HG03064 (cell line): ENCODE measurements at regions not wholly inside any gene's neighbourhood (a gene's known extent, or its start where the extent isn't known, plus 50 kb on each side); places are given as distances from the start of the nearest gene placed in this dataset.
"Not testable (repeated sequence)": the region's sequence is repeated elsewhere in the genome, so short reads cannot be mapped to it uniquely, and the experiment has no call there.

Source experiments
- ATAC-seq: cut with Tn5 transposase; IDR thresholded peaks from one replicate; pipeline ENCODE4 v1.9.1; 2021; ENCODE audit warnings: low read depth; ENCODE audit not compliant: unreplicated experiment

GRCh38 chr11:23897453-23898286 lies 599.2 kb upstream of the LUZP2 start:
- no peak for ATAC-seq

DNA sequence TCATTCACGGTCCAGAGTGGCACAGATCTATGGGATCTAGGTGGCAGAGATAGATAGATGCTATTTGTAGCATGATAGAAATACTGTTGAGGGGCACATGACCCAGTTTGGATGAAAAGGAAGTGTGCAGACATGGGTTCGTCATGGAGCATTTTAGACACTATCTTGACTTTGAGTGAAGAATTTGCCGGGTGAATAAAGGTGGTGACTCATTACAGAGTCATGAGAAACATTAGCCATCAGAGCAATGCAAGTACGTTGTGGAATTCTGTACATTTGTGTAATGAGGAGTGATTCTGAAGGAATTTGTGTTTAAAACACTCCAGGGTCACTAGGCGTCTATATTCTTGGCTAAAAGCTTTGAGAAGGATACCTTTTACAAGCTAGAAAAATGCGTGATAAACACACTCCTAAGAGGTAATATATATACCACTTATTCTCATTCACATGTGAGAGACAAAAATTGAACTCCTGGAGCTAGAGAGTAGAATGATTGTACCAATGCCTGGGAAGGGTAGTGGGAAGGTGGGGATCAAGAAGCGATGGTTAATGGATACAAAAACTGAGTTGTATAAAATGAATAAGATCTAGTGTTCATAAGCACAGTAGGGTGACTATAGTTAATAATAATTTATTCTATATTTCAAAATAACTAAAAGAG lies 593.7 kb upstream of the LUZP2 start:
- no peak for ATAC-seq

DNA sequence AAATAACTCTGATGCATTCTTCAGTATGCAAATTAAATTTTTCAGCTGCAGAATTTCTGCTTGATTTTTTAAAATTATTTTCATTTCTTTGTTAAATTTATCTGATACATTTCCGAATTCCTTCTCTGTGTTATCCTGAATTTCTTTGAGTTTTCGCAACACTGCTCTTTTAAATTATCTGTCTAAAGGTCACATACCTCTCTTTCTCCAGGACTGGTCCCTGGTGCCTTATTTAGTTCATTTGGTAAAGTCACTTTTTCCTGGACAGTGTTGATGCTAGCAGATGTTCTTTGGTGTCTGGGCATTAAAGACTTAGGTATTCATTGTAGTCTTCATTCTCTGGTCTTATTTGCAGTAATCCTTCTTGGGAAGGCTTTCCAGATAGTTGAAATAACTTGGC lies 577.4 kb upstream of the LUZP2 start:
- ATAC-seq = no peak

- ATAC-seq = no peak
These were observed 573.5 kb upstream of the LUZP2 start for GRCh38 chr11:23923357-23923756.

GRCh38 chr11:23924226-23924625 lies 572.6 kb upstream of the LUZP2 start:
- no peak for ATAC-seq

GRCh38 chr11:23931443-23931842 lies 565.4 kb upstream of the LUZP2 start:
- ATAC-seq = no peak

DNA sequence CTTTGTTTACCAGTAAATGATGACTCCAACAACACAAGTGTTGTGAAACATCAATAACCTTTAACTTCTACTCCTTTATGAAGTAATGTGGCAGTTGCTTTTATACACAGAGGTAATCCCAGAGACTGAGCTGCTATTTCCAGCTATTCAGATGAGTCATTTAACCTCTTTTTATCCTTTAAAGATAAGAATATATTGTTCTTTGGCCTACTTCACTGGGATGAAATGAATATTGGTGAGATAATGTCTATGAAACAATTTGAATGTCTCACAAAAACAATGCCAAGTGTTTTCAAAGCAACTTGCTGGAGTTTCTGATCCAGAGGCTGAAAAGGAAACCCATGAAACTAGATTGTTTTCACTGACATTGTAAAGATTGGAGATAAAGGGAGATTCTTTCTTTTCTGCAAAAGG lies 564.4 kb upstream of the LUZP2 start:
- ATAC-seq = no peak

- no peak for ATAC-seq
These were observed 563.1 kb upstream of the LUZP2 start for GRCh38 chr11:23933721-23934120.

DNA sequence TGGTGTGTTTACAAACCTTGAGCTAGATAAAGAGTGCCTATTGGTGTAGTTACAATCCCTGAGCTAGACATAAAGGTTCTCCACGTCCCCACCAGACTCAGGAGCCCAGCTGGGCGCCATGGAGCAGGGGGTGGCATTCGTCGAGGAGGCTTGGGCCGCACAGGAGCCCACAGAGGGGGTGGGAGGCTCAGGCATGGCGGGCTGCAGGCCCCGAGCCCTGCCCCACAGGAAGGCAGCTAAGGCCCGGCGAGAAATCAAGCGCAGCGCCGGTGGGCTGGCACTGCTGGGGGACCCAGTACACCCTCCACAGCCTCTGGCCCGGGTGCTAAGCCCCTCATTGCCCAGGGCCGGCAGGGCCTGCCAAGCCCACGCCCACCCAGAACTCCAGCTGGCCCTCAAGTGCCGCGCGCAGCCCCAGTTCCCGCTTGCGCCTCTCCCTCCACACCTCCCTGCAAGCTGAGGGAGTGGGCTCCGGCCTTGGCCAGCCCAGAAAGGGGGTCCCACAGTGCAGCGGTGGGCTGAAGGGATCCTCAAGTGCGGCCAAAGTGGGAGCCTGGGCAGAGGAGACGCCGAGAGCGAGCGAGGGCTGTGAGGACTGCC lies 562.1 kb upstream of the LUZP2 start:
- ATAC-seq = not testable (repeated sequence)

GRCh38 chr11:23942117-23942815 lies 554.6 kb upstream of the LUZP2 start:
- not testable (repeated sequence) for ATAC-seq

- no peak for ATAC-seq
These were observed 551.9 kb upstream of the LUZP2 start for GRCh38 chr11:23944923-23945322.

GRCh38 chr11:23947883-23948282 lies 549.0 kb upstream of the LUZP2 start:
- ATAC-seq = no peak

DNA sequence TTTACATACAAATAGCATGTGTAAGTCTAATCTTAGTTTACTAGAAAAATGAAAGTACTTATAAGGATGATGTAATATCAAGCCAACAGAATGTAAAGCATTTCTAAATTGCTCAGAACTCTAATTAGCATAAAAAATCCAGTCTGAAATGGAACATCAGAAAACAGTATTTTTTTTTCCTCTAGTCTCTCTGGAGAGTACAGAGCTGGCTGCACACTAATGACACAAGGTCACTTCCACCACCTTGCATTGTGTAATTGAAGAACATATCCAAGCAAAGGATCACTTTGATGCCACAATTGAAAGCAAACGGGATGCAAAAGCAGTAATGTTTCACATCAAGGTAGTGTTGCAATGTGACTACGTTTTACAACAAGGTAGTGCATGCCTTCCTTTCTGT lies 548.0 kb upstream of the LUZP2 start:
- no peak for ATAC-seq

- no peak for ATAC-seq
These were observed 542.7 kb upstream of the LUZP2 start for GRCh38 chr11:23953951-23954710.

DNA sequence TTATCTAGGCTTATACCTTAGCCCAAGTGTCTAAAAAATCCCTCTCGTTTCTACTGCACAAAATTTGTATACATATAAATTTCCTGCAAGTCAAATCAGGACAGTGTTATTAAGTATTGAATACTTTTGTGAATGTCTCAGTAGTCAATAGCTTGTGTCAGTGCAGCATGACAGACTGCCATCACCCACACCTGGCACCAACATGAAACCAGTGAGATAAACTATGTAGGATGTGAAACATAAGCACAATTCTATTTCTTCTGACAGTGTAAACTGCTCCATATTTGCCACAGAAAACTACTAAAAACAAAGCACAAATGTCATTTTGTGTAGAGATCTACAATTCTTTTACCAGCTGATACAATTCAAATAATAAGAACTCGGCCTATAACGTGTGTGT lies 542.1 kb upstream of the LUZP2 start:
- no peak for ATAC-seq

GRCh38 chr11:23956586-23956985 lies 540.3 kb upstream of the LUZP2 start:
- ATAC-seq = no peak

DNA sequence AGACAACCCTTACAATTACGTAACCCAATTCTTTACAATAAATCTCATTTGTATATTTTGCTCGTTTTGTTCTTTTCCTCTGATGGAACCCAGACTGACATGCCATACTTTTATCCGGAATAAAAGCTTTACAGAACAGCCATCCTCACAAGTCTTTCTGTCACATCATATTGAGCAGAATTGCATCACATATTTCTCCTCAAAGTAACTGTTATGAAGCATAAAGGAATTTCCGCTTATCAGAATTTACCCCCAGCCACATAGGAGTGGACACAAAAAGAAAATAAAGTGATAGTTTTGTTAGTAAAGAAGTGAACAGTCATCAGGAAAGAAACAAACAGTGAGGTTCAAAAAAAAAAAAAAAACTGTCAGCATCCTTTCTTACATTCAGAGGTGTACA lies 539.5 kb upstream of the LUZP2 start:
- no peak for ATAC-seq

DNA sequence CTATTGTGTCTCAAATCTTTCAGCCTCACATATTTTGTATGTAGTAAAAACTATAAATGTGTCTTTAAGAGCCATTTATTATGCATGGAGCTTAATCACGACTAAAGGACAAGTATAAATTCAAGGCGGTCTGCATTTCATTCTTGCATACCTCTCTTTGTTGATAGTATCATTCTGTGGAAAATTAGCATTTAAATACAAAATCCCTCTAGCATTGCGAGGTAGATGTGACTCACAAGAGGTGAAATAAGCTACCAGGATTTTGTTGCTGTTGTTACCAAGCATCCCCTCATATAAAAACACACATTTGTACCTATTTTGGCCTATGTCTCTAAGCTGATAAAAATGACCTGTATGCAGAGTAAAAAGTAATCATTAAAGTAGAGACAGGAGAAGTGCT lies 537.4 kb upstream of the LUZP2 start:
- ATAC-seq = no peak

DNA sequence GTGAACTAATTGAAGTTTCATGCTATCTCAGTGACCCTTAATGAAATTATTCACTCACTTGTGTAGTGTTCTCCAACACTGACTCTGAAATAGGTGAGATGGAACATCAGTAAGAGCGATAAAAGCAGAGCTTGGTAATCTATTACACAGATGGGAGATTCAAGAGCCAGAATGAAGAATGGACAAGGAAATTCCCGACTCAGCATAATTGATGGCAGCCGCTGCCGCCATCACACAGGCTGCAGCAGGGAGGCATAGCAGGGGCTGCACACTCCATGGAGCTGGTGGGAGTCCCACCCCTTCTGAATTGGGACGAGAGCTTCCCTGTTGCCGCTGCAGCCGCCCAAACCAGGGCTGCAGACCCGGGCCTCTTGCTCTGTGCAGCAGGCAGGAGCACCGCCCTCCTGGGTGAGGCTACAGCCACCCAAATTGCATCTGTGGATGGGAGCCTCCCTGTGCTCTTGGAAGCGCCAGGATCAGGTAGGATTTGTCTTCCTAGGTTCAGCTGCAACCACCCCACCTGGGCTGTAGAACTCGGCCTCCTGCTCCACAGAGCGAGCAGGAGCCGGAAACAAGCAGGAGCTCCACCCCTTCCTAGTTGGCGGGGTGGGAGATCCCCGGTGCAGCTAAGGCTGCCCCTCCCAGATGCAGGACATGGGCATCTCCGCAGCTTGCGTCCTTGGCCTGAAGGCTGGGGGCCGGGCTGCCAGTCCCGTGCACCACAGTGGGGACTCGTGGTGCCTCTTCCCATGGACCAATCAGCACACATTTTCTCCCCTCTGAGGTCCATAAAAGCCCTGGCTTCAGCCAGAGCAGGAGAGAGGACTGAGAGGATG lies 535.1 kb upstream of the LUZP2 start:
- ATAC-seq = no peak

GRCh38 chr11:23973244-23973643 lies 523.6 kb upstream of the LUZP2 start:
- ATAC-seq = no peak
